ENCODE measurements at regions not wholly inside any gene's neighbourhood (a gene's known extent, or its start where the extent isn't known, plus 50 kb on each side); places are given as distances from the start of the nearest gene placed in this dataset.

GRCh38 chrX:124827258-124827845 lies 481.0 kb downstream of the SH2D1A start:
- no peak for FAIRE-seq
- no peak for TF ChIP-seq CTCF (IDR thresholded peaks at IDR 0.05; ENCODE audit: borderline replicate concordance, extremely low read depth, insufficient read depth)
- no peaks in the 10 kb centered on the region for H3K36me3 ChIP-seq (ENCODE audit: control insufficient read depth in 2 of 3, insufficient read depth in 3 of 3, low read length in 3 of 3)
- no peaks in the 10 kb centered on the region for H3K4me1 ChIP-seq (ENCODE audit: control insufficient read depth in 2 of 3, insufficient read depth in 2 of 3, low read depth in 1 of 3, low read length in 3 of 3)
- no peak overlapping the region for H3K9ac ChIP-seq (ENCODE audit: low read length in 3 of 3)
- no peak overlapping the region for H3K4me3 ChIP-seq (ENCODE audit: low read length in 3 of 3)
- H3K27ac ChIP-seq (ENCODE audit: low read depth in 2 of 2, low read length in 2 of 2), result no peak overlapping the region
- no peaks in the 10 kb centered on the region for H3K9me3 ChIP-seq (ENCODE audit: control insufficient read depth in 2 of 3, insufficient read depth in 1 of 3, low read length in 3 of 3)
- no peak for DNase-seq
- intact Hi-C loops (cut with DNase I), result no loop called here
- no peaks in the 10 kb centered on the region for H3K27me3 ChIP-seq (ENCODE audit: control insufficient read depth, insufficient read depth, low read length)

GRCh38 chrX:124829930-124830329 lies 483.6 kb downstream of the SH2D1A start:
- no peaks in the 10 kb centered on the region for H3K27me3 ChIP-seq (ENCODE audit: control insufficient read depth, insufficient read depth, low read length)
- DNase-seq, result no peak
- H3K4me3 ChIP-seq (ENCODE audit: low read length in 3 of 3), result no peak overlapping the region
- intact Hi-C loops (cut with DNase I), result no loop called here
- H3K9me3 ChIP-seq (ENCODE audit: control insufficient read depth in 2 of 3, insufficient read depth in 1 of 3, low read length in 3 of 3), result no peaks in the 10 kb centered on the region
- H3K4me1 ChIP-seq (ENCODE audit: control insufficient read depth in 2 of 3, insufficient read depth in 2 of 3, low read depth in 1 of 3, low read length in 3 of 3), result no peaks in the 10 kb centered on the region
- FAIRE-seq, result no peak
- no peak for TF ChIP-seq CTCF (IDR thresholded peaks at IDR 0.05; ENCODE audit: borderline replicate concordance, extremely low read depth, insufficient read depth)
- no peak overlapping the region for H3K27ac ChIP-seq (ENCODE audit: low read depth in 2 of 2, low read length in 2 of 2)
- H3K9ac ChIP-seq (ENCODE audit: low read length in 3 of 3), result no peak overlapping the region
- no peaks in the 10 kb centered on the region for H3K36me3 ChIP-seq (ENCODE audit: control insufficient read depth in 2 of 3, insufficient read depth in 3 of 3, low read length in 3 of 3)

GRCh38 chrX:124836786-124837185 lies 482.9 kb upstream of the TEX13C start:
- Histone ChIP-seq H3K36me3 (ENCODE audit: control insufficient read depth in 2 of 3, insufficient read depth in 3 of 3, low read length in 3 of 3) (no peaks in the 10 kb centered on the region), H3K9me3 (ENCODE audit: control insufficient read depth in 2 of 3, insufficient read depth in 1 of 3, low read length in 3 of 3) (no peaks in the 10 kb centered on the region), H3K27me3 (ENCODE audit: control insufficient read depth, insufficient read depth, low read length) (no peaks in the 10 kb centered on the region), H3K9ac (ENCODE audit: low read length in 3 of 3) (no peak overlapping the region), H3K27ac (ENCODE audit: low read depth in 2 of 2, low read length in 2 of 2) (no peak overlapping the region), H3K4me1 (ENCODE audit: control insufficient read depth in 2 of 3, insufficient read depth in 2 of 3, low read depth in 1 of 3, low read length in 3 of 3) (no peaks in the 10 kb centered on the region), H3K4me3 (ENCODE audit: low read length in 3 of 3) (no peak overlapping the region)
- FAIRE-seq (no peak), DNase-seq (no peak)
- no peak for TF ChIP-seq CTCF (IDR thresholded peaks at IDR 0.05; ENCODE audit: borderline replicate concordance, extremely low read depth, insufficient read depth)
- intact Hi-C loops (cut with DNase I), result no loop called here

- H3K4me3 ChIP-seq (ENCODE audit: low read length in 3 of 3), result no peak overlapping the region
- H3K9me3 ChIP-seq (ENCODE audit: control insufficient read depth in 2 of 3, insufficient read depth in 1 of 3, low read length in 3 of 3), result no peaks in the 10 kb centered on the region
- FAIRE-seq (no peak), DNase-seq (no peak)
- H3K27me3 ChIP-seq (ENCODE audit: control insufficient read depth, insufficient read depth, low read length), result no peaks in the 10 kb centered on the region
- H3K36me3 ChIP-seq (ENCODE audit: control insufficient read depth in 2 of 3, insufficient read depth in 3 of 3, low read length in 3 of 3), result no peaks in the 10 kb centered on the region
- no peaks in the 10 kb centered on the region for H3K4me1 ChIP-seq (ENCODE audit: control insufficient read depth in 2 of 3, insufficient read depth in 2 of 3, low read depth in 1 of 3, low read length in 3 of 3)
- H3K27ac ChIP-seq (ENCODE audit: low read depth in 2 of 2, low read length in 2 of 2), result no peak overlapping the region
- no peak overlapping the region for H3K9ac ChIP-seq (ENCODE audit: low read length in 3 of 3)
- intact Hi-C loops (cut with DNase I), result no loop called here
- no peak for TF ChIP-seq CTCF (IDR thresholded peaks at IDR 0.05; ENCODE audit: borderline replicate concordance, extremely low read depth, insufficient read depth)
Observed at GRCh38 chrX:124842205-124842604, 477.5 kb upstream of the TEX13C start.

Measured in kidney (tissue), 13 donors.